ENCODE measurements at regions not wholly inside any gene's neighbourhood (a gene's known extent, or its start where the extent isn't known, plus 50 kb on each side); places are given as distances from the start of the nearest gene placed in this dataset.
"Not testable (repeated sequence)": the region's sequence is repeated elsewhere in the genome, so short reads cannot be mapped to it uniquely, and the experiment has no call there.

DNA sequence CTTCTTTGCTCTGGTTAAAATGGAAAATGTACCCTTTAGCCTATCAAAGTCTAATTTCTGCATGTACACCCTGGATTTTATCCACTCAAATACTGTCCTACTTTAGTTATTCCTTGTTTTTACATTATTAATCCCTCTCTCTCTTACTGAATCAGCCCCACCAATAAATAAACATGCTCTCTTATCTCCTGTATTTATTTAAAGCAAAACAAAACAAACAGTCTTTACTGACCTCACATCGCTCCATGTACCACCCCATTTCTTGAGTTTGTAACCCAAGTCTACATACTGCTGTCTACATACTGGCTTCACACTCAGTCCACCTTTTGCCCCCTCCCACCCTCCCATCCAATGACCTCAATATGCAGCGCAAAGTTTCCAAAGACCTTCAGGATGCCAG, 113.3 kb upstream of the RORA start:
- DNase-seq (ENCODE audit: low spot score) = no peak
- Histone ChIP-seq H3K4me1 (replicated peaks) (no peaks in the 10 kb centered on the region), H3K36me3 (no peaks in the 10 kb centered on the region), H3K27me3 (replicated peaks; ENCODE audit: insufficient read depth) (no peaks in the 10 kb centered on the region), H3K27ac (no peak overlapping the region), H3K4me3 (no peak overlapping the region), H3K9me3 (no peaks in the 10 kb centered on the region)
- TF ChIP-seq, protein P1, sequence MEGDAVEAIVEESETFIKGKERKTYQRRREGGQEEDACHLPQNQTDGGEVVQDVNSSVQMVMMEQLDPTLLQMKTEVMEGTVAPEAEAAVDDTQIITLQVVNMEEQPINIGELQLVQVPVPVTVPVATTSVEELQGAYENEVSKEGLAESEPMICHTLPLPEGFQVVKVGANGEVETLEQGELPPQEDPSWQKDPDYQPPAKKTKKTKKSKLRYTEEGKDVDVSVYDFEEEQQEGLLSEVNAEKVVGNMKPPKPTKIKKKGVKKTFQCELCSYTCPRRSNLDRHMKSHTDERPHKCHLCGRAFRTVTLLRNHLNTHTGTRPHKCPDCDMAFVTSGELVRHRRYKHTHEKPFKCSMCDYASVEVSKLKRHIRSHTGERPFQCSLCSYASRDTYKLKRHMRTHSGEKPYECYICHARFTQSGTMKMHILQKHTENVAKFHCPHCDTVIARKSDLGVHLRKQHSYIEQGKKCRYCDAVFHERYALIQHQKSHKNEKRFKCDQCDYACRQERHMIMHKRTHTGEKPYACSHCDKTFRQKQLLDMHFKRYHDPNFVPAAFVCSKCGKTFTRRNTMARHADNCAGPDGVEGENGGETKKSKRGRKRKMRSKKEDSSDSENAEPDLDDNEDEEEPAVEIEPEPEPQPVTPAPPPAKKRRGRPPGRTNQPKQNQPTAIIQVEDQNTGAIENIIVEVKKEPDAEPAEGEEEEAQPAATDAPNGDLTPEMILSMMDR (IDR thresholded peaks at IDR 0.05) = no peak
- no peak for TF ChIP-seq POLR2A (IDR thresholded peaks at IDR 0.05)
- no peak for TF ChIP-seq POLR2AphosphoS5 (IDR thresholded peaks at IDR 0.05)
- 75% methylated on average over 2 of the region's 2 CpGs for WGBS
- intact Hi-C loops (cut with DNase I) = no loop called here

DNA sequence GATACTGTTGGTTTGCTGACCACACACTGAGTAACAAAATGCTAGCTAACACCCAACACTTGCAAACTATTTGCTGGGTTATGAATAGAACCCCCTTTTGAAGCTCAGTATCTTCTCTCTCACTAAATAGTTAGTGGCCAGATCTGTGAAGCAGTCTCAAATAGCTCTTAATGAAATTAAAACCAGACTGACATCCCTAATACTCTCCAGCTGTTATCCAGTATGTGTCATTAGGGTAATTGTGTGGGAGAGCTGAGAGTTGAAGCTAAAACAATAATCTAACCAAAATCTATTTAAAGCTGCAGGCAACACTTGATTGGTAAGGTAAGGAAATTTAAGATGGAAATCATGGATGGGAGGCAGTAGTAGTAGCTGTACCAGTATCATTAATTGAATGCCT, 110.4 kb upstream of the RORA start:
- no peak for DNase-seq (ENCODE audit: low spot score)
- Histone ChIP-seq H3K9me3 (no peaks in the 10 kb centered on the region), H3K4me1 (replicated peaks) (no peaks in the 10 kb centered on the region)

DNA sequence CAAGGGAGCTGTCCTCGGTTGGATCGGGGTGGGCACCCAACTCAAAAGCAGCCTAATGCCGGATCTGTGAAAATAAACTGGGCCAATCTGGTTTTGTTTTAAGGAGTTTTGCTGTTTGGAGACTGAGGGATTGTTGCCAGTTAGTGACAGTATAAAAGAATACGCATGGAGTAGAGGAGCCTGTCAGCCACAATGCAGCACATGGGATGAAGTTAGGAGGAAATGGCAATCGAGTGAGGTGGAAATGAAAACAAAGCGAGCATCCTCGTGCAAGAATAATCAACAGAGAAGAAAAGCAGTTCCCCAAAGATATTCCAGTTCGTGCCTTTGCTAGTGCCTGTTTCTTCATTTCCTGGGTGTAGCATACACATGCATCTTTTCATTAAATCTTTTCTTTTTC, 108.4 kb upstream of the RORA start:
- intact Hi-C loops (cut with DNase I) = no loop called here
- no peak for DNase-seq (ENCODE audit: low spot score)
- WGBS = 73% methylated on average over 8 of the region's 8 CpGs
- Histone ChIP-seq H3K27me3 (replicated peaks; ENCODE audit: insufficient read depth) (no peaks in the 10 kb centered on the region), H3K36me3 (no peaks in the 10 kb centered on the region), H3K27ac (no peak overlapping the region), H3K4me1 (replicated peaks) (no peaks in the 10 kb centered on the region), H3K9me3 (no peaks in the 10 kb centered on the region), H3K4me3 (no peak overlapping the region)
- TF ChIP-seq, protein P1 (IDR thresholded peaks at IDR 0.05) = no peak
- TF ChIP-seq POLR2AphosphoS5 (IDR thresholded peaks at IDR 0.05) (no peak), POLR2A (IDR thresholded peaks at IDR 0.05) (no peak)

More for the DNA sequence above, 110.4 kb upstream of the RORA start:
- no peaks in the 10 kb centered on the region for H3K27me3 ChIP-seq (replicated peaks; ENCODE audit: insufficient read depth)
- TF ChIP-seq, protein P1 (IDR thresholded peaks at IDR 0.05) = no peak
- no peak for TF ChIP-seq POLR2A (IDR thresholded peaks at IDR 0.05)
- TF ChIP-seq POLR2AphosphoS5 (IDR thresholded peaks at IDR 0.05) = no peak
- H3K27ac ChIP-seq = no peak overlapping the region
- intact Hi-C loops (cut with DNase I) = no loop called here
- H3K36me3 ChIP-seq = no peaks in the 10 kb centered on the region
- no peak overlapping the region for H3K4me3 ChIP-seq

DNA sequence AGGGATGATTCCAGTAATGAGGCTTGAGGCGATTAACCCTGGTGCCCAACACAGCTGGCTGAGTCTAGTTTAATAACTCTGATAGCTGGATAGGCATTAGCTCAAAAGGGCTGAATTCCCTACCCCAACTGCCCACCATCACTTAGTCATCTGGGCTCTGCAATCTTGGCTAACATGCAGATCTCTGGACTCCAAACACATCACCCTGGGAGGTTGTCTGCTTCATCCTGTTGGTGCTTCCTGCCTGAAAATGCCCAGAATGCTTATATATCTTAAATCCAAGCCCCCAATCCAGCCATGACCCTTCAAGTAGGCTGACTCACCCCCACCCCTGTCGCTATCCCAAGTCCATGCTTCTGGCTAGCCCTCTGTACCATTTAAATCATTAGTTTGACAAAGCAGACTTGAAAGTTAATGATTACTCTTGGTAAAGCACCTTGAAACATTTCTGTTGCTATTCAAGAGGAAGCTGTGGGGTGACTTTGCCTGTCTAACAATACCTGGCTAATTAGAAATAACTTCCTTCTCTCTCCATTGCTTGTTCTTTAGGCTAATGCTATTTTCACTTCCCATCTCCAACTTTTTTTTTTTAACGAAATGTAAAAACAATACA, 107.0 kb upstream of the RORA start:
- no peak for DNase-seq (ENCODE audit: low spot score)
- no peaks in the 10 kb centered on the region for H3K36me3 ChIP-seq
- no peaks in the 10 kb centered on the region for H3K4me1 ChIP-seq (replicated peaks)
- intact Hi-C loops (cut with DNase I) = no loop called here
- no peaks in the 10 kb centered on the region for H3K9me3 ChIP-seq
- no peak overlapping the region for H3K4me3 ChIP-seq
- WGBS = 77% methylated on average over 3 of the region's 3 CpGs
- H3K27me3 ChIP-seq (replicated peaks; ENCODE audit: insufficient read depth) = no peaks in the 10 kb centered on the region
- H3K27ac ChIP-seq = no peak overlapping the region
- TF ChIP-seq, protein P1 (IDR thresholded peaks at IDR 0.05) = no peak
- TF ChIP-seq POLR2A (IDR thresholded peaks at IDR 0.05) (no peak), POLR2AphosphoS5 (IDR thresholded peaks at IDR 0.05) (no peak)

DNA sequence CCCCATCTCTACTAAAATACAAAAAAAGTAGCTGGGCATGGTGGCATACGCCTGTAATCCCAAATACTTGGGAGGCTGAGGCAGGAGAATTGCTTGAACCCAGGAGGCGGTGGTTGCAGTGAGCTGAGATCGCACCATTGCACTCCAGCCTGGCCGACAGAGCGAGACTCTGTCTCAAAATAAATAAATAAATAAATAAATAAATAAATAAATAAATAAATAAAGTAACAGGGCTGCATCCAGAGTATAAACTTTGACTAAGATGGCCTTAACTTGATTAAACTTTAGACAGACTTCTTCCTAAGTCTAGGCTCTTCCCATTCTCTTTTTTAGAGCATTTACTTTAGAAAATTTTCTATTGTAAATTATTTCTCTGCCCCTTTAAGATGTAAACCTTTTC, 105.6 kb upstream of the RORA start:
- H3K4me1 ChIP-seq (replicated peaks); H3K36me3 ChIP-seq; H3K4me3 ChIP-seq; H3K27me3 ChIP-seq (replicated peaks; ENCODE audit: insufficient read depth); H3K9me3 ChIP-seq; intact Hi-C loops (cut with DNase I); H3K27ac ChIP-seq; DNase-seq (ENCODE audit: low spot score): not testable (repeated sequence)
- 97% methylated on average over 5 of the region's 5 CpGs for WGBS
